Tibial artery (tissue), 4 donors: ENCODE measurements at regions not wholly inside any gene's neighbourhood (a gene's known extent, or its start where the extent isn't known, plus 50 kb on each side); places are given as distances from the start of the nearest gene placed in this dataset.

ENCODE experiments used
- DNase-seq, 2 donors: peaks; one replicate each; pipeline ENCODE4 v3.0.0-alpha.2; 2019
- H3K27ac ChIP-seq, 2 donors: fragments of 200-600 bp; sonication (generic) in 1 of 2; 1 replicate in 1 of 2; 2 replicates in 1 of 2; pipeline ENCODE4 v1.5.1; 2018 to 2019; ENCODE audit warnings: mild to moderate bottlenecking in 1 of 2
- H3K27me3 ChIP-seq, 2 donors: fragments of 200-600 bp; sonication (generic) in 1 of 2; one replicate each; pipeline versions ENCODE4 v1.5.1 to v1.6.0; 2016 to 2019
- H3K36me3 ChIP-seq, 3 donors: fragments of 200-600 bp; sonication (generic) in 2 of 3; one replicate each; pipeline ENCODE4 v1.5.1; 2016 to 2019; ENCODE audit warnings: mild to moderate bottlenecking in 2 of 3
- H3K4me1 ChIP-seq, 4 donors: fragments of 200-600 bp; sonication (generic) in 2 of 4; 1 replicate in 3 of 4; 2 replicates in 1 of 4; pipeline ENCODE4 v1.5.1; 2016 to 2019
- H3K4me3 ChIP-seq, 2 donors: fragments of 200-600 bp; sonication (generic) in 1 of 2; 1 replicate in 1 of 2; 2 replicates in 1 of 2; pipeline ENCODE4 v1.5.1; 2018 to 2019; ENCODE audit warnings: mild to moderate bottlenecking in 2 of 2
- H3K9me3 ChIP-seq, 3 donors: fragments of 200-600 bp; sonication (generic) in 1 of 3; one replicate each; pipeline ENCODE4 v1.5.1; 2016 to 2019
- intact Hi-C: fragments of 100-400 bp; cut with DNase I; formaldehyde crosslinking; loops from one replicate; pipeline ENCODE4 v1.15.0; 2023; ENCODE audit warnings: low total_unique reads
- TF ChIP-seq, protein P1 (sequence below), 2 experiments: fragments of 200-600 bp in 1 of 2; fragments of 450-650 bp in 1 of 2; IDR thresholded peaks; one replicate each; pipeline ENCODE4 v1.5.1; 2017 to 2019; ENCODE audit warnings: antibody characterized with exemption in 2 of 2, mild to moderate bottlenecking in 1 of 2, moderate library complexity in 1 of 2

DNA sequence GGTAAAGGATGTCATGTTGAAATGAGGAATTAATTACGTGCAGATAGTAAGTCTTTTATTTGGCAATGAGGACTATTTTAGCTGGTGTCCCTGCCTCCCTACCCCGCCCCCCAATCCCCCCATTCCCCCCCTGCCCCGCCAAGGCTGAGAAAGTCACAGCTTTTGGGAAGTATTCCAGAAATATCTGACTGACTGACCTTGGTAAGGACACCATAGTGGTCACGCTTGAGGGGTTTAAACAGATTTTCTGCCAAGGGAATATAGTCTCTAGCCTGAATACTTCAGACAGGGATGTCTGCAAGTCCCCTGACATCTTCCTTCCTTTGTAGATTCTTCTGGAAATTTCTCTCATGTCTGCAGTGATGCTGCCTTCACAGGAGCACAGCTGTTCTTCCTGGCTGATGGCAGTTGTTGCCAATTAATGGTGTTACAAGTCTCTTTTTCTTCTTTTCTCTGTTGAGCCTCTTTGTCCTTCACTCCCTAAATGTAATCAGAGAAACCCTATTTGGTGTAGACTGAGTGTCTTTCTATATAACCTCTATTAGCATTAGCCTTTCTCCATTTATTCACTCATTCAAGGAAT is 53.7 kb upstream of the MGAT5 start:
- no peak overlapping the region for H3K27ac ChIP-seq
- no peak overlapping the region for H3K4me3 ChIP-seq
- no peaks in the 10 kb centered on the region for H3K27me3 ChIP-seq
- H3K36me3 ChIP-seq: no peaks in the 10 kb centered on the region
- TF ChIP-seq, protein P1, sequence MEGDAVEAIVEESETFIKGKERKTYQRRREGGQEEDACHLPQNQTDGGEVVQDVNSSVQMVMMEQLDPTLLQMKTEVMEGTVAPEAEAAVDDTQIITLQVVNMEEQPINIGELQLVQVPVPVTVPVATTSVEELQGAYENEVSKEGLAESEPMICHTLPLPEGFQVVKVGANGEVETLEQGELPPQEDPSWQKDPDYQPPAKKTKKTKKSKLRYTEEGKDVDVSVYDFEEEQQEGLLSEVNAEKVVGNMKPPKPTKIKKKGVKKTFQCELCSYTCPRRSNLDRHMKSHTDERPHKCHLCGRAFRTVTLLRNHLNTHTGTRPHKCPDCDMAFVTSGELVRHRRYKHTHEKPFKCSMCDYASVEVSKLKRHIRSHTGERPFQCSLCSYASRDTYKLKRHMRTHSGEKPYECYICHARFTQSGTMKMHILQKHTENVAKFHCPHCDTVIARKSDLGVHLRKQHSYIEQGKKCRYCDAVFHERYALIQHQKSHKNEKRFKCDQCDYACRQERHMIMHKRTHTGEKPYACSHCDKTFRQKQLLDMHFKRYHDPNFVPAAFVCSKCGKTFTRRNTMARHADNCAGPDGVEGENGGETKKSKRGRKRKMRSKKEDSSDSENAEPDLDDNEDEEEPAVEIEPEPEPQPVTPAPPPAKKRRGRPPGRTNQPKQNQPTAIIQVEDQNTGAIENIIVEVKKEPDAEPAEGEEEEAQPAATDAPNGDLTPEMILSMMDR (IDR thresholded peaks at IDR 0.05): no peak
- no peaks in the 10 kb centered on the region for H3K9me3 ChIP-seq
- H3K4me1 ChIP-seq: peaks cover 0 to 29% (median 16%) of the 10 kb centered on the region in 4 donors
- intact Hi-C loops: no loop called here
- DNase-seq: no peak

DNA sequence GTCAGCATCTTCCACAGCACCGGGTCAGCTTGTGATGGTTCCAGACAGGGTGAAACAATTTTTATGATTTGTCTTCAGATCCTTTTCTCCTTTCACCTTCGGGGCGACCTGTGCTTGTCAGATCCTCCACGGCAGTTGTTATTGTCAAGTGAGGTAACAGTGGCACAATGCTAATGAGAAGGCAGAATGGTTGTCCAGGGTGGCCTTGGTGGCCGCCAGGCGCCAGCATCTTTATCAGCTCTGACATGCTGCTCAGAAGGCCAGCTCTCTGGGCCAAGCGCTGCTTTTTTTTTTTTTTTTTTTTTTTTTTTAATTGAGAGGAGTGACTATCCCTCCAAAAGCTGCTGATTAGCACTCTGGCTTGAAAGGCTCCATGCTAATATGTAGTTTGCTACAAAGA is 52.3 kb upstream of the MGAT5 start:
- intact Hi-C loops: no loop called here
- no peak overlapping the region for H3K4me3 ChIP-seq

DNA sequence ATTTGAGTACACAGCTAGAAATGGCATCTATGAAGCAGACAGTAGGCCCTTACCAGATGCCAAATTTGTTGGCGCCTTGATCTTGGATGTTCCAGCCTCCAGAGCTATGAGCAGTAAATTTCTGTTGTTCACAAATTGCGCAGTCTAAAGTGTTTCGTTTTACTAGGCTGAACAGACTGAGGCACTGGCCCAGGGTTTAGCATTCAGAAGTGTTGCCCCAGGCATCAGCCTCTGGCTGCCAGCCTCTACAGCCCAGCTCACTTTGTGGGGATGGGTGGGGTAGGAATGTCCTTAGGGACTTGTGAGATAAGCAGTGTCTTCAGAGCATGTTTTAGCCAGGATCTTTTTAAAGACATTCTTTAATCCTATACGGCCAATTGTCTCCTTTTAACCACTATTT is 51.5 kb upstream of the MGAT5 start:
- H3K4me3 ChIP-seq: no peak overlapping the region
- peaks cover 0 to 51% (median 33%) of the 10 kb centered on the region in 4 donors for H3K4me1 ChIP-seq
- DNase-seq: no peak
- intact Hi-C loops: no loop called here
- H3K9me3 ChIP-seq: no peaks in the 10 kb centered on the region
- H3K36me3 ChIP-seq: no peaks in the 10 kb centered on the region
- no peaks in the 10 kb centered on the region for H3K27me3 ChIP-seq
- H3K27ac ChIP-seq: no peak overlapping the region
- TF ChIP-seq, protein P1 (IDR thresholded peaks at IDR 0.05): no peak

More for the DNA sequence above, 52.3 kb upstream of the MGAT5 start:
- no peaks in the 10 kb centered on the region for H3K9me3 ChIP-seq
- DNase-seq: no peak
- no peak overlapping the region for H3K27ac ChIP-seq
- peaks cover 0 to 43% (median 25%) of the 10 kb centered on the region in 4 donors for H3K4me1 ChIP-seq
- TF ChIP-seq, protein P1 (IDR thresholded peaks at IDR 0.05): no peak
- no peaks in the 10 kb centered on the region for H3K36me3 ChIP-seq
- H3K27me3 ChIP-seq: no peaks in the 10 kb centered on the region

DNA sequence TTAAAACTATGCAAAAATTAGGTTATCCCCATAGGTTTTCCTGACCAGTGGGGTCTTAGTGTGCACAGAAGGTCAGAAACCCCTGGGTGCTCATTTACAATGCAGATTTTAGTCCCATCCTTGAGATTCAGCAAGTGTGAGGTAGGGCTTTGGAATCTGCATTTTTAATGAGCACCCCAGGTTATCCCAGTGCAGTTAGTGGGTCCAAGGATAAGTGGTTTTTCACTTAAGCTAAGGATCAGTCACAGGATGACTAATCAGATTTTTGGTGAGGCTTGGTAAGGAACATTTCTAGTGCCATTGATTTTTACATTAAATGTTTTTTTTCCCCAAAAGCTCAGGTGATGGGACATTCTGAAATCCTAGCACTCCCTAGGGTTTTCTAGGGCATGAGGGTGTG is 50.7 kb upstream of the MGAT5 start:
- no peak for DNase-seq
- H3K9me3 ChIP-seq: no peaks in the 10 kb centered on the region
- H3K27me3 ChIP-seq: no peaks in the 10 kb centered on the region
- intact Hi-C loops: no loop called here
- H3K27ac ChIP-seq: no peak overlapping the region
- H3K4me3 ChIP-seq: no peak overlapping the region
- TF ChIP-seq, protein P1 (IDR thresholded peaks at IDR 0.05): no peak
- H3K4me1 ChIP-seq: peaks cover 0 to 56% (median 33%) of the 10 kb centered on the region in 4 donors
- H3K36me3 ChIP-seq: no peaks in the 10 kb centered on the region
